Stimulated activated CD8-positive, alpha-beta memory T cell treated with anti-CD3 and anti-CD28 coated beads, Interleukin-12 subunit alpha, Interleukin-12 subunit beta, amount 100 ng/mL, for 1 hour (primary cell): ENCODE measurements at regions not wholly inside any gene's neighbourhood (a gene's known extent, or its start where the extent isn't known, plus 50 kb on each side); places are given as distances from the start of the nearest gene placed in this dataset.
"Not testable (repeated sequence)": the region's sequence is repeated elsewhere in the genome, so short reads cannot be mapped to it uniquely, and the experiment has no call there.

Experiments used
- DNase-seq: peaks from one replicate; pipeline ENCODE4 v3.0.0-alpha.2; 2020; ENCODE audit warnings: low read depth

- DNase-seq: no peak
Measured at GRCh38 chr3:72627271-72627670, 221.0 kb downstream of the SHQ1 start.

GRCh38 chr3:72625602-72626337 is 222.5 kb downstream of the SHQ1 start:
- DNase-seq: no peak

GRCh38 chr3:72624656-72625055 is 223.6 kb downstream of the SHQ1 start:
- no peak for DNase-seq

GRCh38 chr3:72618739-72619138 is 229.5 kb downstream of the SHQ1 start:
- DNase-seq: no peak

- DNase-seq: no peak
Measured at GRCh38 chr3:72617424-72618024, 230.7 kb downstream of the SHQ1 start.

GRCh38 chr3:72615776-72616175 is 232.5 kb downstream of the SHQ1 start:
- DNase-seq: no peak

GRCh38 chr3:72615182-72615581 is 233.1 kb downstream of the SHQ1 start:
- no peak for DNase-seq

GRCh38 chr3:72614394-72615074 is 233.7 kb downstream of the SHQ1 start:
- no peak for DNase-seq

GRCh38 chr3:72613871-72614270 is 234.4 kb downstream of the SHQ1 start:
- no peak for DNase-seq

GRCh38 chr3:72609114-72609513 is 239.1 kb downstream of the SHQ1 start:
- DNase-seq: not testable (repeated sequence)

- no peak for DNase-seq
Measured at GRCh38 chr3:72606005-72606800, 242.0 kb downstream of the SHQ1 start.

GRCh38 chr3:72604328-72604727 is 243.9 kb downstream of the SHQ1 start:
- DNase-seq: no peak

- DNase-seq: no peak
Measured at GRCh38 chr3:72601983-72602750, 246.1 kb downstream of the SHQ1 start.

GRCh38 chr3:72601060-72601459 is 247.2 kb downstream of the SHQ1 start:
- DNase-seq: no peak

GRCh38 chr3:72597756-72598195 is 250.5 kb downstream of the SHQ1 start:
- no peak for DNase-seq

- no peak for DNase-seq
Measured at GRCh38 chr3:72597043-72597442, 251.2 kb downstream of the SHQ1 start.

GRCh38 chr3:72595927-72596610 is 252.2 kb downstream of the SHQ1 start:
- DNase-seq: no peak

- DNase-seq: no peak
Measured at GRCh38 chr3:72595376-72595775, 252.9 kb downstream of the SHQ1 start.

- no peak for DNase-seq
Measured at GRCh38 chr3:72594615-72595215, 253.5 kb downstream of the SHQ1 start.

- no peak for DNase-seq
Measured at GRCh38 chr3:72593881-72594397, 254.3 kb downstream of the SHQ1 start.
